GM12878 (cell line): ENCODE measurements at regions not wholly inside any gene's neighbourhood (a gene's known extent, or its start where the extent isn't known, plus 50 kb on each side); places are given as distances from the start of the nearest gene placed in this dataset.

ENCODE experiments used
- ATAC-seq: fragments of 200-7000 bp; cut with Tn5 transposase; 3 replicates; pipeline ENCODE4 v1.9.1; 2020; ENCODE audit warnings: mild to moderate bottlenecking, moderate library complexity
- BruUV-seq: library from RNA; stranded (reverse); fragments of 400-500 nt; replicated peaks from 2 replicates; lab custom pipeline; 2021; lab: Mats Ljungman, UMichigan
- CTCF ChIA-PET: fragments of 300-600 bp; sonication (Branson Sonifier 250); formaldehyde crosslinking; extraction: SDS; loops from one replicate; lab custom pipeline; 2021; ENCODE audit warnings: inconsistent platforms; lab: Yijun Ruan, JAX
- POLR2A ChIA-PET: fragments of 350-600 bp; formaldehyde crosslinking; extraction: SDS; loops from one replicate; lab custom pipeline; 2021; ENCODE audit warnings: inconsistent platforms; lab: Charles Lee
- RAD21 ChIA-PET: fragments of 300-600 bp; sonication (Branson Sonifier 250); formaldehyde crosslinking; loops from one replicate; lab custom pipeline; 2023; ENCODE audit warnings: antibody characterized with exemption; ENCODE audit not compliant: unreplicated experiment; lab: Charles Lee
- SMC1A ChIA-PET: fragments of 300-600 bp; sonication (Branson Sonifier 250); formaldehyde crosslinking; loops from one replicate; lab custom pipeline; 2023; ENCODE audit not compliant: unreplicated experiment, uncharacterized antibody; lab: Charles Lee
- DNase-seq: peaks from one replicate; pipeline ENCODE4 v3.0.0-alpha.2; 2011; ENCODE audit warnings: low read depth, low spot score
- FAIRE-seq: peaks from 3 replicates; lab custom pipeline; 2011; peaks lifted over from hg19 to GRCh38; lab: Jason Lieb, UNC
- H2AFZ ChIP-seq: 2 replicates; pipeline ENCODE4 v1.6.0; 2011; ENCODE audit warnings: low read depth, low read length, control low read depth; ENCODE audit not compliant: control insufficient read depth
- H3K27ac ChIP-seq: 2 replicates; pipeline ENCODE4 v1.5.1; 2011; ENCODE audit warnings: control low read depth; ENCODE audit not compliant: control insufficient read depth, insufficient read depth
- H3K27me3 ChIP-seq, 2 experiments: replicated peaks in 1 of 2; 2 replicates each; pipeline versions ENCODE4 v1.6.0 to v1.6.1; 2011; ENCODE audit warnings: low read length in 1 of 2; ENCODE audit not compliant: control insufficient read depth in 2 of 2, insufficient read depth in 2 of 2
- H3K36me3 ChIP-seq, 2 experiments: 2 replicates each; pipeline ENCODE4 v1.5.1; 2011; ENCODE audit warnings: low read length in 1 of 2; ENCODE audit not compliant: control insufficient read depth in 2 of 2, insufficient read depth in 2 of 2
- H3K4me1 ChIP-seq: 2 replicates; pipeline ENCODE4 v1.6.1; 2011; ENCODE audit warnings: mild to moderate bottlenecking, low read length, moderate library complexity, mixed read lengths; ENCODE audit not compliant: control insufficient read depth, insufficient read depth
- H3K4me2 ChIP-seq: 2 replicates; pipeline ENCODE4 v1.6.0; 2011; ENCODE audit warnings: control low read depth; ENCODE audit not compliant: control insufficient read depth, insufficient read depth
- H3K4me3 ChIP-seq: fragments of 200-600 bp; sonication (generic); 2 replicates; pipeline ENCODE4 v1.5.1; 2016
- H3K79me2 ChIP-seq: 2 replicates; pipeline ENCODE4 v1.6.0; 2011; ENCODE audit warnings: low read length; ENCODE audit not compliant: control insufficient read depth, insufficient read depth
- H3K9ac ChIP-seq: 2 replicates; pipeline ENCODE4 v1.8.0; 2011; ENCODE audit warnings: low read length, control low read depth, mixed read lengths; ENCODE audit not compliant: control insufficient read depth, insufficient read depth
- H3K9me3 ChIP-seq: replicated peaks from 3 replicates; pipeline ENCODE4 v1.5.1; 2011; ENCODE audit warnings: mild to moderate bottlenecking, low read length; ENCODE audit not compliant: control insufficient read depth, insufficient read depth
- H4K20me1 ChIP-seq: 2 replicates; pipeline ENCODE4 v1.6.0; 2011; ENCODE audit not compliant: control insufficient read depth, insufficient read depth
- CHD1 ChIP-seq: IDR thresholded peaks from 2 replicates; pipeline ENCODE4 v1.6.1; 2012; ENCODE audit warnings: low read depth, low read length, improper control_type of control experiment
- CUX1 ChIP-seq: IDR thresholded peaks from 2 replicates; pipeline ENCODE4 v1.6.1; 2012; ENCODE audit warnings: improper control_type of control experiment, low read depth, low read length; ENCODE audit not compliant: insufficient replicate concordance
- FOXK2 ChIP-seq: fragments of 450-650 bp; IDR thresholded peaks from 2 replicates; pipeline ENCODE4 v1.6.1; 2017; ENCODE audit warnings: mild to moderate bottlenecking, moderate library complexity
- HSF1 ChIP-seq: fragments of 150-350 bp; IDR thresholded peaks from 2 replicates; pipeline ENCODE4 v1.6.1; 2014; ENCODE audit warnings: mild to moderate bottlenecking, low read depth, low read length
- LARP7 ChIP-seq: fragments of 450-650 bp; IDR thresholded peaks from 2 replicates; pipeline ENCODE4 v1.6.1; 2017; ENCODE audit warnings: mild to moderate bottlenecking
- RAD21 ChIP-seq: IDR thresholded peaks from 2 replicates; pipeline ENCODE4 v1.6.1; 2011; ENCODE audit warnings: mild to moderate bottlenecking, low read depth, low read length, moderate library complexity; ENCODE audit not compliant: insufficient read depth
- RB1 ChIP-seq: fragments of 450-650 bp; formaldehyde crosslinking; IDR thresholded peaks from 2 replicates; pipeline ENCODE4 v1.6.1; 2017; ENCODE audit warnings: mild to moderate bottlenecking, borderline replicate concordance
- REST ChIP-seq: IDR thresholded peaks from 2 replicates; pipeline ENCODE4 v1.6.1; 2012; ENCODE audit warnings: mild to moderate bottlenecking, low read depth, low read length
- RFX5 ChIP-seq: IDR thresholded peaks from 2 replicates; pipeline ENCODE4 v1.6.1; 2011; ENCODE audit warnings: low read depth, low read length, improper control_type of control experiment
- SPI1 ChIP-seq: IDR thresholded peaks from 2 replicates; pipeline ENCODE4 v1.6.1; 2011; ENCODE audit warnings: low read depth, mild to moderate bottlenecking, low read length, moderate library complexity, borderline replicate concordance; ENCODE audit not compliant: insufficient read depth
- WGBS: methylation state at CpG from one replicate; pipeline ENCODE4 v1.1.6; 2016; ENCODE audit warnings: low lambda C conversion rate; ENCODE audit not compliant: insufficient replicate concordance, insufficient coverage; ENCODE audit errors: missing lambda C conversion rate; 5-methylcytosine and 5-hydroxymethylcytosine counted together
- in situ Hi-C: fragments of 300-500 bp; cut with MboI; formaldehyde crosslinking; loops from 9 replicates; pipeline ENCODE4 v1.14.3; 2018; ENCODE audit warnings: mixed read lengths
- intact Hi-C: fragments of 100-400 bp; cut with micrococcal nuclease; formaldehyde crosslinking; loops from one replicate; pipeline ENCODE4 v1.14.2; 2022; ENCODE audit not compliant: unreplicated experiment
- TF ChIP-seq, protein P1 (sequence below): fragments of 450-650 bp; formaldehyde crosslinking; IDR thresholded peaks from 2 replicates; pipeline ENCODE4 v1.5.0; 2022; ENCODE audit warnings: mild to moderate bottlenecking, missing genetic modification characterization

DNA sequence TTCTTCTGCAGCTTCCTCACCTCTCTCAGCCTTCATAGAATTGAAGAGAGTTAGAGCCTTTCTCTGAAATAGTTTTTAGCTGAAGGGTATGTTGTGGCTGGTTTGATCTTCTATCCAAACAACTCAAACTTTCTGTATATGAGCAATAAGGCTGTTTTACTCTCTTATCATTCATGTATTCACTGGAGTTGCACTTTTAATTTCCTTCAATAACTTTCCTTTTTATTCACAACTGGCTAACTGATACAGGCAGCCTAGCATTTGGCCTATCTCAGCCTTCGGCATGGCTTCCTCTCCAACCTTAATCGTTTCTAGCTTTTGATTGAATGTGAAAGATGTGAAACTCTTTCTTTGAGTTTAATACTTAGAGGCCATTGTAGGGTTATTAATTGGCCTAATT, 109.3 kb downstream of the GTPBP8 start:
- DNase-seq (no peak), FAIRE-seq (no peak), ATAC-seq (no peak)
- ChIA-PET RAD21 (no interaction called here), SMC1A (interaction anchor here (0.6 to 1.5 kb wide), 3 partner anchors 22 to 178 kb away, joined by 3 read pairs; no protein-coding TSS in a partner anchor), POLR2A (no interaction called here), CTCF (no interaction called here)
- H3K36me3 ChIP-seq, result no peaks in the 10 kb centered on the region
- H3K4me1 ChIP-seq, result no peaks in the 10 kb centered on the region
- no peaks in the 10 kb centered on the region for H3K79me2 ChIP-seq
- H3K9me3 ChIP-seq, result no peaks in the 10 kb centered on the region
- H3K27ac ChIP-seq, result no peak overlapping the region
- no TSS peak for BruUV-seq
- intact Hi-C loops (no loop called here), in situ Hi-C loops (no loop called here)
- no peak overlapping the region for H3K9ac ChIP-seq
- whole genome bisulfite sequencing, result 6% methylated on average over 2 of the region's 2 CpGs
- H4K20me1 ChIP-seq, result no peaks in the 10 kb centered on the region
- H2AFZ ChIP-seq, result no peak overlapping the region
- no peak overlapping the region for H3K4me3 ChIP-seq
- no peak overlapping the region for H3K4me2 ChIP-seq
- H3K27me3 ChIP-seq, result no peaks in the 10 kb centered on the region
- no peak for TF ChIP-seq LARP7
- TF ChIP-seq REST, result no peak
- TF ChIP-seq SPI1, result no peak
- TF ChIP-seq CHD1, result no peak
- TF ChIP-seq HSF1, result no peak
- no peak for TF ChIP-seq FOXK2
- TF ChIP-seq, protein P1, sequence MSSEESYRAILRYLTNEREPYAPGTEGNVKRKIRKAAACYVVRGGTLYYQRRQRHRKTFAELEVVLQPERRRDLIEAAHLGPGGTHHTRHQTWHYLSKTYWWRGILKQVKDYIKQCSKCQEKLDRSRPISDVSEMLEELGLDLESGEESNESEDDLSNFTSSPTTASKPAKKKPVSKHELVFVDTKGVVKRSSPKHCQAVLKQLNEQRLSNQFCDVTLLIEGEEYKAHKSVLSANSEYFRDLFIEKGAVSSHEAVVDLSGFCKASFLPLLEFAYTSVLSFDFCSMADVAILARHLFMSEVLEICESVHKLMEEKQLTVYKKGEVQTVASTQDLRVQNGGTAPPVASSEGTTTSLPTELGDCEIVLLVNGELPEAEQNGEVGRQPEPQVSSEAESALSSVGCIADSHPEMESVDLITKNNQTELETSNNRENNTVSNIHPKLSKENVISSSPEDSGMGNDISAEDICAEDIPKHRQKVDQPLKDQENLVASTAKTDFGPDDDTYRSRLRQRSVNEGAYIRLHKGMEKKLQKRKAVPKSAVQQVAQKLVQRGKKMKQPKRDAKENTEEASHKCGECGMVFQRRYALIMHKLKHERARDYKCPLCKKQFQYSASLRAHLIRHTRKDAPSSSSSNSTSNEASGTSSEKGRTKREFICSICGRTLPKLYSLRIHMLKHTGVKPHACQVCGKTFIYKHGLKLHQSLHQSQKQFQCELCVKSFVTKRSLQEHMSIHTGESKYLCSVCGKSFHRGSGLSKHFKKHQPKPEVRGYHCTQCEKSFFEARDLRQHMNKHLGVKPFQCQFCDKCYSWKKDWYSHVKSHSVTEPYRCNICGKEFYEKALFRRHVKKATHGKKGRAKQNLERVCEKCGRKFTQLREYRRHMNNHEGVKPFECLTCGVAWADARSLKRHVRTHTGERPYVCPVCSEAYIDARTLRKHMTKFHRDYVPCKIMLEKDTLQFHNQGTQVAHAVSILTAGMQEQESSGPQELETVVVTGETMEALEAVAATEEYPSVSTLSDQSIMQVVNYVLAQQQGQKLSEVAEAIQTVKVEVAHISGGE (CRISPR knock-in tag), result no peak
- TF ChIP-seq RAD21, result no peak
- no peak for TF ChIP-seq RB1
- TF ChIP-seq CUX1, result no peak
- no peak for TF ChIP-seq RFX5
